Right lung (tissue), 2 donors: ENCODE measurements at regions not wholly inside any gene's neighbourhood (a gene's known extent, or its start where the extent isn't known, plus 50 kb on each side); places are given as distances from the start of the nearest gene placed in this dataset.

Source experiments
- DNase-seq, 2 donors: peaks; one replicate each; pipeline ENCODE4 v3.0.0-alpha.2; 2013

- DNase-seq: no peak
Measured at GRCh38 chr5:2696156-2696807, 55.2 kb downstream of the IRX2 start.

GRCh38 chr5:2695200-2695891 lies 56.1 kb downstream of the IRX2 start:
- DNase-seq: no peak

GRCh38 chr5:2691530-2691929 lies 59.9 kb downstream of the IRX2 start:
- no peak for DNase-seq

- no peak for DNase-seq
Measured at GRCh38 chr5:2690293-2690692, 61.2 kb downstream of the IRX2 start.

GRCh38 chr5:2688586-2688985 lies 62.9 kb downstream of the IRX2 start:
- no peak for DNase-seq

- DNase-seq: no peak
Measured at GRCh38 chr5:2687746-2688145, 63.7 kb downstream of the IRX2 start.

GRCh38 chr5:2686321-2687124 lies 65.0 kb downstream of the IRX2 start:
- DNase-seq: no peak

GRCh38 chr5:2685651-2686272 lies 65.7 kb downstream of the IRX2 start:
- DNase-seq: peak in 1 of 2 donors; percentile 18

- DNase-seq: no peak
Measured at GRCh38 chr5:2684606-2685005, 66.9 kb downstream of the IRX2 start.

GRCh38 chr5:2683720-2684119 lies 67.8 kb downstream of the IRX2 start:
- DNase-seq: no peak

- DNase-seq: no peak
Measured at GRCh38 chr5:2681476-2681875, 70.0 kb downstream of the IRX2 start.

- no peak for DNase-seq
Measured at GRCh38 chr5:2680979-2681378, 70.5 kb downstream of the IRX2 start.

- no peak for DNase-seq
Measured at GRCh38 chr5:2677689-2678088, 73.8 kb downstream of the IRX2 start.

- DNase-seq: no peak
Measured at GRCh38 chr5:2675548-2675947, 75.9 kb downstream of the IRX2 start.

GRCh38 chr5:2674456-2674855 lies 77.0 kb downstream of the IRX2 start:
- no peak for DNase-seq

GRCh38 chr5:2670940-2671339 lies 80.5 kb downstream of the IRX2 start:
- no peak for DNase-seq

GRCh38 chr5:2669913-2670312 lies 81.6 kb downstream of the IRX2 start:
- no peak for DNase-seq

GRCh38 chr5:2669259-2669658 lies 82.2 kb downstream of the IRX2 start:
- no peak for DNase-seq

GRCh38 chr5:2666081-2666480 lies 85.4 kb downstream of the IRX2 start:
- no peak for DNase-seq

- DNase-seq: no peak
Measured at GRCh38 chr5:2663489-2663888, 88.0 kb downstream of the IRX2 start.

GRCh38 chr5:2660315-2660714 lies 91.2 kb downstream of the IRX2 start:
- DNase-seq: no peak

GRCh38 chr5:2658881-2659470 lies 92.5 kb downstream of the IRX2 start:
- no peak for DNase-seq
